ES-I3 (cell line): ENCODE measurements at regions not wholly inside any gene's neighbourhood (a gene's known extent, or its start where the extent isn't known, plus 50 kb on each side); places are given as distances from the start of the nearest gene placed in this dataset.

Experiments used
- H3K36me3 ChIP-seq: 2 replicates; pipeline ENCODE4 v1.6.1; 2013; ENCODE audit warnings: mild to moderate bottlenecking, low read length, control low read depth, moderate library complexity; ENCODE audit not compliant: insufficient read depth
- H3K4me1 ChIP-seq: 2 replicates; pipeline ENCODE4 v1.6.1; 2013; ENCODE audit warnings: mild to moderate bottlenecking, control low read depth, low read length; ENCODE audit not compliant: insufficient read depth
- H3K9ac ChIP-seq: 2 replicates; pipeline ENCODE4 v1.6.1; 2013; ENCODE audit warnings: low read depth, mild to moderate bottlenecking, low read length, moderate library complexity
- H3K9me3 ChIP-seq: 2 replicates; pipeline ENCODE4 v1.6.1; 2013; ENCODE audit warnings: mild to moderate bottlenecking, low read length, moderate library complexity; ENCODE audit not compliant: control insufficient read depth, insufficient read depth

- H3K36me3 ChIP-seq = no peaks in the 10 kb centered on the region
- H3K4me1 ChIP-seq = peaks cover 12% of the 10 kb centered on the region
- H3K9me3 ChIP-seq = peaks cover 4% of the 10 kb centered on the region; the same call in 1 of the 2 replicates
- no peak overlapping the region for H3K9ac ChIP-seq
Observed at GRCh38 chr3:182190056-182190455, 478.3 kb downstream of the SOX2 start.

- Histone ChIP-seq H3K36me3 (no peaks in the 10 kb centered on the region), H3K4me1 (peaks cover 16% of the 10 kb centered on the region; the same call in 1 of the 2 replicates), H3K9me3 (no peaks in the 10 kb centered on the region), H3K9ac (no peak overlapping the region)
Observed at GRCh38 chr3:182198345-182198744, 486.6 kb downstream of the SOX2 start.

GRCh38 chr3:182201456-182202168 lies 489.9 kb downstream of the SOX2 start:
- Histone ChIP-seq H3K9me3 (no peaks in the 10 kb centered on the region), H3K9ac (no peak overlapping the region), H3K36me3 (no peaks in the 10 kb centered on the region), H3K4me1 (peaks cover 12% of the 10 kb centered on the region; the same call in 1 of the 2 replicates)

- H3K9me3 ChIP-seq = no peaks in the 10 kb centered on the region
- H3K36me3 ChIP-seq = no peaks in the 10 kb centered on the region
- no peak overlapping the region for H3K9ac ChIP-seq
- H3K4me1 ChIP-seq = peaks cover 8% of the 10 kb centered on the region
Observed at GRCh38 chr3:182212479-182213076, 500.9 kb downstream of the SOX2 start.

- Histone ChIP-seq H3K9me3 (no peaks in the 10 kb centered on the region), H3K36me3 (no peaks in the 10 kb centered on the region), H3K9ac (no peak overlapping the region), H3K4me1 (peaks cover 8% of the 10 kb centered on the region)
Observed at GRCh38 chr3:182214416-182214815, 502.7 kb downstream of the SOX2 start.

GRCh38 chr3:182215881-182216280 lies 504.2 kb downstream of the SOX2 start:
- no peaks in the 10 kb centered on the region for H3K9me3 ChIP-seq
- H3K36me3 ChIP-seq = no peaks in the 10 kb centered on the region
- H3K4me1 ChIP-seq = peaks cover 16% of the 10 kb centered on the region
- no peak overlapping the region for H3K9ac ChIP-seq

GRCh38 chr3:182216311-182216970 lies 504.7 kb downstream of the SOX2 start:
- H3K9me3 ChIP-seq = no peaks in the 10 kb centered on the region
- H3K4me1 ChIP-seq = peaks cover 18% of the 10 kb centered on the region
- H3K9ac ChIP-seq = no peak overlapping the region
- no peaks in the 10 kb centered on the region for H3K36me3 ChIP-seq

- Histone ChIP-seq H3K36me3 (no peaks in the 10 kb centered on the region), H3K4me1 (peaks cover 10% of the 10 kb centered on the region), H3K9ac (no peak overlapping the region), H3K9me3 (no peaks in the 10 kb centered on the region; the same call in 1 of the 2 replicates)
Observed at GRCh38 chr3:182220013-182220412, 508.3 kb downstream of the SOX2 start.

GRCh38 chr3:182220471-182220870 lies 508.7 kb downstream of the SOX2 start:
- no peaks in the 10 kb centered on the region for H3K36me3 ChIP-seq
- H3K4me1 ChIP-seq = peaks cover 10% of the 10 kb centered on the region
- no peak overlapping the region for H3K9ac ChIP-seq
- no peaks in the 10 kb centered on the region; the same call in 1 of the 2 replicates for H3K9me3 ChIP-seq

- H3K9ac ChIP-seq = no peak overlapping the region
- no peaks in the 10 kb centered on the region; the same call in 1 of the 2 replicates for H3K9me3 ChIP-seq
- H3K4me1 ChIP-seq = 0 out of 2 replicates have a peak, but pooled peaks cover 7% of the 10 kb centered on the region
- H3K36me3 ChIP-seq = no peaks in the 10 kb centered on the region
Observed at GRCh38 chr3:182226995-182227394, 515.3 kb downstream of the SOX2 start.

- H3K4me1 ChIP-seq = peaks cover 30% of the 10 kb centered on the region
- H3K9ac ChIP-seq = no peak overlapping the region
- no peaks in the 10 kb centered on the region for H3K36me3 ChIP-seq
- no peaks in the 10 kb centered on the region for H3K9me3 ChIP-seq
Observed at GRCh38 chr3:182233405-182233804, 521.7 kb downstream of the SOX2 start.

- no peaks in the 10 kb centered on the region for H3K9me3 ChIP-seq
- H3K4me1 ChIP-seq = peaks cover 35% of the 10 kb centered on the region
Observed at GRCh38 chr3:182233957-182234356, 522.2 kb downstream of the SOX2 start.

GRCh38 chr3:182234881-182235280 lies 523.2 kb downstream of the SOX2 start:
- H3K36me3 ChIP-seq = no peaks in the 10 kb centered on the region
- H3K4me1 ChIP-seq = peaks cover 35% of the 10 kb centered on the region
- no peaks in the 10 kb centered on the region for H3K9me3 ChIP-seq
- no peak overlapping the region for H3K9ac ChIP-seq

More at GRCh38 chr3:182233957-182234356, 522.2 kb downstream of the SOX2 start:
- Histone ChIP-seq H3K36me3 (no peaks in the 10 kb centered on the region), H3K9ac (no peak overlapping the region)

GRCh38 chr3:182235504-182235903 lies 523.8 kb downstream of the SOX2 start:
- H3K4me1 ChIP-seq = peaks cover 35% of the 10 kb centered on the region
- H3K9me3 ChIP-seq = no peaks in the 10 kb centered on the region
- H3K36me3 ChIP-seq = no peaks in the 10 kb centered on the region
- H3K9ac ChIP-seq = no peak overlapping the region
